ENCODE measurements at regions not wholly inside any gene's neighbourhood (a gene's known extent, or its start where the extent isn't known, plus 50 kb on each side); places are given as distances from the start of the nearest gene placed in this dataset.

GRCh38 chr16:73206151-73206707 lies 158.3 kb upstream of the ZFHX3 start:
- WGBS, 2 donors: 80 to 86% methylated on average over 2 of the region's 2 CpGs
- ATAC-seq (no peak), FAIRE-seq (no peak), DNase-seq (no peak)
- intact Hi-C loops (cut with DNase I): no loop called here
- Histone ChIP-seq H3K4me3 (no peak overlapping the region), H3K27me3 (no peaks in the 10 kb centered on the region), H3K27ac (no peak overlapping the region), H3K36me3 (no peaks in the 10 kb centered on the region), H3K4me1 (peaks cover 6 to 16% (median 8%) of the 10 kb centered on the region in 3 donors), H3K9me3 (no peaks in the 10 kb centered on the region)
- TF ChIP-seq CTCF (IDR thresholded peaks at IDR 0.05): no peak

GRCh38 chr16:73205153-73205886 lies 157.4 kb upstream of the ZFHX3 start:
- Histone ChIP-seq H3K4me3 (no peak overlapping the region), H3K4me1 (peaks cover 6 to 16% (median 8%) of the 10 kb centered on the region in 3 donors), H3K36me3 (no peaks in the 10 kb centered on the region), H3K27ac (no peak overlapping the region), H3K27me3 (no peaks in the 10 kb centered on the region), H3K9me3 (no peaks in the 10 kb centered on the region)
- 62 to 70% methylated on average over 9 of the region's 9 CpGs for WGBS, 2 donors
- intact Hi-C loops (cut with DNase I): no loop called here
- no peak for TF ChIP-seq CTCF (IDR thresholded peaks at IDR 0.05)
- ATAC-seq (peak in 2 of 4 donors; percentile 26 to 31), DNase-seq (no peak), FAIRE-seq (no peak)

DNA sequence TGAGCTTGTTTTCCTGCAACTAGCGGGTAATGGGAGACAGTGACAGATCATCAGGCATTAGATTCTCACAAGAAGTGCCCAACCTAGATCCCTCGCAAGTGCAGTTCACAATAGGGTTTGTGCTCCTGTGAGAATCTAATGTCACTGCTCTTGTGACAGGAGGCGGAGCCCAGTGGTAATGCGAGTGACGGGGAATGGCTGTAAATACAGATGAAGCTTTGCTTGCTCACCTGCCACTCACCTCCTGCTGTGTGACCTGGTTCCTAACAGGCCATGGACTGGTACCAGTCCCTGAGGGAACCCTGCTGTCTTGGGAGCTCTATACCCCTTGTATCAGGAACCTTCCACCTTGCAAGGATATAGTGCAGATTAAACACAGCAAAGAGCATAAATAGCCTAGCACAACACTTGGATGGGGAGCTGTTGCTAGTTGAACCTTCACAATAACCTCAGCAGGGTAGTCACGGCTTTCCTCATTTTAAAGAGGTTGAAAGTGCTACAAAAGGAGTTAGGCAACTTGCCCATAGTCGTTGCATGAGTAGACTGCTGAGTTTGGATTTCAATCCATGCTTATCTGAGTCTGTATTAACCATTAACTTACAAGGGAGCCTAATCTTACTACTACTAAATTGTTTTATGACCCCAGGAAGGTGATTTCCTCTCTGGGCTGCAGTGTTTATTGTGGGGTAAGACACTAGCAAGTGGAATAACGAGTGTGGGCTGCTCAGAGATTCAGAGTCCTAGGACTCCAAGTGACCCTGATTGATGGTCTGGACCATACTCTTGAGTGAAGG lies 156.6 kb upstream of the ZFHX3 start:
- no peak overlapping the region for H3K4me3 ChIP-seq
- intact Hi-C loops (cut with DNase I): no loop called here
- no peaks in the 10 kb centered on the region for H3K36me3 ChIP-seq
- peaks cover 6 to 16% (median 8%) of the 10 kb centered on the region in 3 donors for H3K4me1 ChIP-seq
- FAIRE-seq: peak; percentile 5
- H3K27me3 ChIP-seq: no peaks in the 10 kb centered on the region
- peak in 1 of 6 donors; percentile 17 for DNase-seq
- TF ChIP-seq CTCF (IDR thresholded peaks at IDR 0.05): no peak
- ATAC-seq: peak; percentile 42 to 83 (median 62)
- 41 to 47% methylated on average over 8 of the region's 8 CpGs for WGBS, 2 donors
- H3K27ac ChIP-seq: no peak overlapping the region
- H3K9me3 ChIP-seq: no peaks in the 10 kb centered on the region

GRCh38 chr16:73202161-73202729 lies 154.3 kb upstream of the ZFHX3 start:
- peak; percentile 82 to 96 (median 92) for ATAC-seq
- FAIRE-seq: no peak
- DNase-seq: peak in 4 of 6 donors; percentile 51 to 65 (median 54)
- intact Hi-C loops (cut with DNase I): no loop called here
- H3K4me3 ChIP-seq: no peak overlapping the region
- WGBS, 2 donors: 7 to 8% methylated on average over 5 of the region's 5 CpGs
- H3K9me3 ChIP-seq: no peaks in the 10 kb centered on the region
- peaks cover 6 to 16% (median 8%) of the 10 kb centered on the region in 3 donors for H3K4me1 ChIP-seq
- no peaks in the 10 kb centered on the region for H3K27me3 ChIP-seq
- no peaks in the 10 kb centered on the region for H3K36me3 ChIP-seq
- no peak for TF ChIP-seq CTCF (IDR thresholded peaks at IDR 0.05)
- H3K27ac ChIP-seq: no peak overlapping the region
